Upper lobe of left lung (tissue), 4 donors: ENCODE measurements at regions not wholly inside any gene's neighbourhood (a gene's known extent, or its start where the extent isn't known, plus 50 kb on each side); places are given as distances from the start of the nearest gene placed in this dataset.

Experiments
- EP300 ChIP-seq, 4 donors: sonication (generic); formaldehyde crosslinking; IDR thresholded peaks; one replicate each; pipeline ENCODE4 v1.5.1; 2017; ENCODE audit warnings: antibody characterized with exemption in 4 of 4, control low read depth in 2 of 4
- POLR2A ChIP-seq, 4 donors: fragments of 450-650 bp; IDR thresholded peaks; one replicate each; pipeline ENCODE4 v1.5.1; 2016 to 2017; ENCODE audit warnings: antibody characterized with exemption in 4 of 4, mild to moderate bottlenecking in 2 of 4
- TF ChIP-seq, protein P1 (sequence below), 6 experiments: fragments of 450-650 bp in 4 of 6; fragments of 200-600 bp in 2 of 6; sonication (generic) in 2 of 6; IDR thresholded peaks; one replicate each; pipeline ENCODE4 v1.5.1; 2016 to 2019; ENCODE audit warnings: antibody characterized with exemption in 6 of 6

DNA sequence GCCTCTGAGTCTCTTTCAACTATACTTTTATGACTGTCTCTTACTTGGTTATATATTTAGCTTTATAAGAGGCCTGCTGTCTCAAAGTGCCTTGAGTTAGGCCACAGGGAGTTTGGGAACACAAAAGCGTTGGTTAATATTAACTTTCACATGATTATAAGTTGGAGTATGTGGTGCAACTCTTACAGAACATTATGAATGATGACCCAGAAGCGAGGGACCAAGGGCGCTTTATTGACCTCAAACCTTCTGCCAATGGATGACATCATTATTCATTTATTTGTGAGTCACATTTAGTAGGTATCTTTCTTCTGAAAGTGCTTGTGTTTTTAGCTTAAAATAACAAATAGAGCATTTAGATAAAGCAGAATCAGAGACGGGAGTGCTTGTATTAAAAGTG lies 298.0 kb upstream of the ZC3H12C start:
- TF ChIP-seq POLR2A (IDR thresholded peaks at IDR 0.05) (no peak), EP300 (IDR thresholded peaks at IDR 0.05) (no peak)
- TF ChIP-seq, protein P1, sequence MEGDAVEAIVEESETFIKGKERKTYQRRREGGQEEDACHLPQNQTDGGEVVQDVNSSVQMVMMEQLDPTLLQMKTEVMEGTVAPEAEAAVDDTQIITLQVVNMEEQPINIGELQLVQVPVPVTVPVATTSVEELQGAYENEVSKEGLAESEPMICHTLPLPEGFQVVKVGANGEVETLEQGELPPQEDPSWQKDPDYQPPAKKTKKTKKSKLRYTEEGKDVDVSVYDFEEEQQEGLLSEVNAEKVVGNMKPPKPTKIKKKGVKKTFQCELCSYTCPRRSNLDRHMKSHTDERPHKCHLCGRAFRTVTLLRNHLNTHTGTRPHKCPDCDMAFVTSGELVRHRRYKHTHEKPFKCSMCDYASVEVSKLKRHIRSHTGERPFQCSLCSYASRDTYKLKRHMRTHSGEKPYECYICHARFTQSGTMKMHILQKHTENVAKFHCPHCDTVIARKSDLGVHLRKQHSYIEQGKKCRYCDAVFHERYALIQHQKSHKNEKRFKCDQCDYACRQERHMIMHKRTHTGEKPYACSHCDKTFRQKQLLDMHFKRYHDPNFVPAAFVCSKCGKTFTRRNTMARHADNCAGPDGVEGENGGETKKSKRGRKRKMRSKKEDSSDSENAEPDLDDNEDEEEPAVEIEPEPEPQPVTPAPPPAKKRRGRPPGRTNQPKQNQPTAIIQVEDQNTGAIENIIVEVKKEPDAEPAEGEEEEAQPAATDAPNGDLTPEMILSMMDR (IDR thresholded peaks at IDR 0.05) = no peak
